IMR-90 (cell line): ENCODE measurements at regions not wholly inside any gene's neighbourhood (a gene's known extent, or its start where the extent isn't known, plus 50 kb on each side); places are given as distances from the start of the nearest gene placed in this dataset.

ENCODE experiments used
- ATAC-seq: fragments of 200-7000 bp; cut with Tn5 transposase; 2 replicates; pipeline ENCODE4 v1.9.1; 2020; ENCODE audit warnings: low read depth, mild to moderate bottlenecking, moderate library complexity
- BruUV-seq: library from RNA; stranded (reverse); fragments of 400-500 nt; replicated peaks from 2 replicates; lab custom pipeline; 2021; lab: Mats Ljungman, UMichigan
- CTCF ChIA-PET: fragments of 300-600 bp; formaldehyde crosslinking; extraction: SDS; loops from one replicate; lab custom pipeline; 2021; ENCODE audit warnings: antibody characterized with exemption; lab: Yijun Ruan, JAX
- POLR2A ChIA-PET: fragments of 300-600 bp; sonication (Branson Sonifier 250); formaldehyde crosslinking; loops from one replicate; lab custom pipeline; 2022; ENCODE audit warnings: antibody characterized with exemption; ENCODE audit not compliant: unreplicated experiment; lab: Charles Lee
- DNase-seq: peaks from one replicate; pipeline ENCODE4 v3.0.0; 2013
- H2AFZ ChIP-seq: replicated peaks from 2 replicates; pipeline ENCODE3; 2013; ENCODE audit warnings: low read length, mild to moderate bottlenecking; ENCODE audit not compliant: poor library complexity
- H2AK5ac ChIP-seq: 2 replicates; pipeline ENCODE4 v1.6.1; 2013; ENCODE audit warnings: low read depth, low read length, inconsistent platforms
- H2AK9ac ChIP-seq: replicated peaks from 2 replicates; pipeline ENCODE3; 2013; ENCODE audit warnings: mild to moderate bottlenecking, low read depth, low read length, moderate library complexity; ENCODE audit not compliant: poor library complexity
- H2BK120ac ChIP-seq: 2 replicates; pipeline ENCODE4 v1.6.1; 2013; ENCODE audit warnings: low read depth, low read length, inconsistent platforms
- H2BK15ac ChIP-seq: 3 replicates; pipeline ENCODE4 v1.6.1; 2013; ENCODE audit warnings: low read depth, low read length, inconsistent platforms
- H2BK20ac ChIP-seq: 2 replicates; pipeline ENCODE4 v1.6.1; 2013; ENCODE audit warnings: low read depth, mild to moderate bottlenecking, inconsistent platforms, low read length, moderate library complexity
- H2BK5ac ChIP-seq: 2 replicates; pipeline ENCODE4 v1.6.1; 2013; ENCODE audit warnings: mild to moderate bottlenecking, low read depth, low read length, inconsistent platforms; ENCODE audit not compliant: poor library complexity, severe bottlenecking
- H3K14ac ChIP-seq: replicated peaks from 2 replicates; pipeline ENCODE4 v1.6.1; 2013; ENCODE audit warnings: low read depth, low read length, inconsistent platforms
- H3K18ac ChIP-seq: 2 replicates; pipeline ENCODE4 v1.6.1; 2013; ENCODE audit warnings: low read depth, low read length, control low read depth
- H3K23ac ChIP-seq: 2 replicates; pipeline ENCODE4 v1.6.1; 2013; ENCODE audit warnings: low read depth, low read length, inconsistent platforms
- H3K27ac ChIP-seq: 2 replicates; pipeline ENCODE4 v1.5.1; 2013; ENCODE audit warnings: mild to moderate bottlenecking, control low read depth, low read length; ENCODE audit not compliant: insufficient read depth
- H3K27me3 ChIP-seq: 2 replicates; pipeline ENCODE4 v1.6.1; 2013; ENCODE audit warnings: low read length; ENCODE audit not compliant: control insufficient read depth, insufficient read depth
- H3K36me3 ChIP-seq: 2 replicates; pipeline ENCODE4 v1.6.1; 2013; ENCODE audit warnings: low read length, mixed read lengths; ENCODE audit not compliant: control insufficient read depth, insufficient read depth
- H3K4ac ChIP-seq: 2 replicates; pipeline ENCODE4 v1.6.1; 2013; ENCODE audit warnings: low read depth, low read length, inconsistent platforms
- H3K4me1 ChIP-seq: 2 replicates; pipeline ENCODE4 v1.6.1; 2013; ENCODE audit warnings: low read length, mixed read lengths; ENCODE audit not compliant: control insufficient read depth, insufficient read depth
- H3K4me2 ChIP-seq: 2 replicates; pipeline ENCODE4 v1.6.1; 2013; ENCODE audit warnings: low read depth, mild to moderate bottlenecking, control low read depth, low read length, moderate library complexity
- H3K4me3 ChIP-seq: 2 replicates; pipeline ENCODE4 v1.5.1; 2013; ENCODE audit warnings: low read depth, mild to moderate bottlenecking, control low read depth, low read length, moderate library complexity; ENCODE audit not compliant: insufficient read depth
- H3K56ac ChIP-seq: 2 replicates; pipeline ENCODE4 v1.6.1; 2013; ENCODE audit warnings: low read length, inconsistent platforms; ENCODE audit not compliant: insufficient read depth; ENCODE audit errors: extremely low read depth
- H3K79me1 ChIP-seq, 2 experiments: 2 replicates each; pipeline ENCODE4 v1.6.1; 2013; ENCODE audit warnings: low read length in 2 of 2, inconsistent platforms in 1 of 2, low read depth in 1 of 2
- H3K9ac ChIP-seq: 2 replicates; pipeline ENCODE4 v1.6.1; 2013; ENCODE audit warnings: low read depth, low read length, control low read depth
- H3K9me1 ChIP-seq: 2 replicates; pipeline ENCODE4 v1.6.1; 2013; ENCODE audit warnings: low read length, inconsistent platforms; ENCODE audit not compliant: insufficient read depth
- H3K9me3 ChIP-seq: 2 replicates; pipeline ENCODE4 v1.6.1; 2013; ENCODE audit warnings: low read length; ENCODE audit not compliant: control insufficient read depth, insufficient read depth
- H4K20me1 ChIP-seq: 2 replicates; pipeline ENCODE4 v1.6.1; 2013; ENCODE audit warnings: low read length, inconsistent platforms; ENCODE audit not compliant: insufficient read depth
- H4K5ac ChIP-seq: 2 replicates; pipeline ENCODE4 v1.6.1; 2013; ENCODE audit warnings: mild to moderate bottlenecking, low read depth, low read length, control low read depth
- H4K8ac ChIP-seq, 2 experiments: 2 replicates each; pipeline ENCODE4 v1.6.1; 2013; ENCODE audit warnings: low read depth in 2 of 2, low read length in 2 of 2, control low read depth in 1 of 2, inconsistent platforms in 1 of 2
- H4K91ac ChIP-seq: 2 replicates; pipeline ENCODE4 v1.6.1; 2013; ENCODE audit warnings: low read depth, low read length, inconsistent platforms; ENCODE audit not compliant: insufficient read depth
- BHLHE40 ChIP-seq: fragments of 150-350 bp; IDR thresholded peaks from 2 replicates; pipeline ENCODE4 v1.6.1; 2016; ENCODE audit warnings: mild to moderate bottlenecking, low read depth, low read length
- CEBPB ChIP-seq: IDR thresholded peaks from 2 replicates; pipeline ENCODE4 v1.6.1; 2012; ENCODE audit warnings: low read depth, low read length, improper control_type of control experiment
- CHD1 ChIP-seq: IDR thresholded peaks from 2 replicates; pipeline ENCODE4 v1.6.1; 2012; ENCODE audit warnings: low read depth, low read length, improper control_type of control experiment
- CTCF ChIP-seq: conservative IDR thresholded peaks from 2 replicates; pipeline ENCODE4 v1.5.1; 2012; ENCODE audit warnings: mild to moderate bottlenecking, low read depth, low read length, improper control_type of control experiment
- ELK1 ChIP-seq: fragments of 150-350 bp; IDR thresholded peaks from 2 replicates; pipeline ENCODE4 v1.6.1; 2016; ENCODE audit warnings: low read depth, mild to moderate bottlenecking, low read length, moderate library complexity, borderline replicate concordance
- FOS ChIP-seq: fragments of 150-350 bp; IDR thresholded peaks from 2 replicates; pipeline ENCODE4 v1.6.1; 2016; ENCODE audit warnings: low read depth, low read length
- MAFK ChIP-seq: IDR thresholded peaks from 2 replicates; pipeline ENCODE4 v1.6.1; 2012; ENCODE audit warnings: low read depth, low read length, improper control_type of control experiment
- MAZ ChIP-seq: IDR thresholded peaks from 2 replicates; pipeline ENCODE4 v1.6.1; 2012; ENCODE audit warnings: low read depth, mild to moderate bottlenecking, low read length, improper control_type of control experiment, moderate library complexity, borderline replicate concordance
- MXI1 ChIP-seq: IDR thresholded peaks from 2 replicates; pipeline ENCODE4 v1.6.1; 2012; ENCODE audit warnings: low read depth, mild to moderate bottlenecking, low read length, moderate library complexity, borderline replicate concordance
- NFE2L2 ChIP-seq: fragments of 150-350 bp; IDR thresholded peaks from 2 replicates; pipeline ENCODE4 v1.6.1; 2016; ENCODE audit warnings: low read depth, mild to moderate bottlenecking, low read length
- POLR2A ChIP-seq: IDR thresholded peaks from 2 replicates; pipeline ENCODE4 v1.6.1; 2012; ENCODE audit warnings: mild to moderate bottlenecking, low read depth, low read length
- RAD21 ChIP-seq: IDR thresholded peaks from 2 replicates; pipeline ENCODE4 v1.6.1; 2012; ENCODE audit warnings: low read length, improper control_type of control experiment
- RCOR1 ChIP-seq: IDR thresholded peaks from 2 replicates; pipeline ENCODE4 v1.6.1; 2012; ENCODE audit warnings: mild to moderate bottlenecking, low read length, improper control_type of control experiment; ENCODE audit not compliant: insufficient replicate concordance
- RFX5 ChIP-seq: IDR thresholded peaks from 2 replicates; pipeline ENCODE4 v1.8.0; 2012; ENCODE audit warnings: low read depth, mild to moderate bottlenecking, low read length, moderate library complexity
- SMC3 ChIP-seq: fragments of 150-350 bp; IDR thresholded peaks from 2 replicates; pipeline ENCODE4 v1.6.1; 2016; ENCODE audit warnings: low read depth, mild to moderate bottlenecking, antibody characterized with exemption, low read length, moderate library complexity
- WGBS, 2 experiments: methylation state at CpG; one replicate each; pipeline versions ENCODE4 v1.1.5 to v1.1.7; 2013; ENCODE audit warnings: missing lambda C conversion rate in 2 of 2; ENCODE audit not compliant: insufficient read length in 1 of 2; ENCODE audit errors: extremely low coverage in 2 of 2; 5-methylcytosine and 5-hydroxymethylcytosine counted together
- dilution Hi-C: fragments of 300-500 bp; cut with HindIII; formaldehyde crosslinking; loops from one replicate; pipeline ENCODE4 v1.14.3; 2018; ENCODE audit warnings: low sequenced_read_pairs; ENCODE audit not compliant: unreplicated experiment
- in situ Hi-C: fragments of 300-500 bp; cut with MboI; formaldehyde crosslinking; loops from 3 replicates; pipeline ENCODE4 v1.14.3; 2019; ENCODE audit warnings: low sequenced_read_pairs, inconsistent platforms, mixed read lengths
- intact Hi-C: fragments of 100-400 bp; cut with micrococcal nuclease; formaldehyde crosslinking; loops from 2 replicates; pipeline ENCODE4 v1.10.0; 2022
- TF ChIP-seq, protein P1 (sequence below): fragments of 150-350 bp; IDR thresholded peaks from 2 replicates; pipeline ENCODE4 v1.6.1; 2017; ENCODE audit warnings: mild to moderate bottlenecking, antibody characterized with exemption, low read length, low read depth

DNA sequence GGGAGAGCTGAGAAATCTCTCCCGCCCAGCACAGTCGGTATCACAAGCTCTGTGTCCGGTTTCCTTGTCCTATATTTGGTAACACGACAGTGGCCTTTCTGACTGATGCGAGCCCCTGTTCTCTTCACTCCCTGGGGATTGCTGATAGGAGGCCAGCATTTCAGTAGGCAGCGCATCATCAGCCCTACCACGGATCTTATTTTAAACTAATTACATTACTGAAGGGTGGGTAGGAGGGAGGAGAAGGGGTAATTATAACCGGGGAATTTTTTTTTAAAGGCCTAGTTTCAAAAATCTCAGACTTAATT, 125.6 kb upstream of the LGALSL start:
- in situ Hi-C loops, result loop anchor here (25.0 kb wide), 1 partner anchor 709 kb away; no protein-coding TSS in a partner anchor
- Histone ChIP-seq H2AK5ac (no peak overlapping the region), H2AK9ac (no peak overlapping the region), H4K5ac (no peak overlapping the region), H3K18ac (no peak overlapping the region), H3K27me3 (peaks cover 19% of the 10 kb centered on the region), H4K91ac (no peak overlapping the region), H3K4me1 (peaks cover 6% of the 10 kb centered on the region; the same call in 1 of the 2 replicates), H3K4me2 (no peak overlapping the region), H3K4ac (no peak overlapping the region), H2BK15ac (no peak overlapping the region), H3K36me3 (no peaks in the 10 kb centered on the region), H4K8ac (no peak overlapping the region), H2AFZ (no peak overlapping the region), H3K27ac (no peak overlapping the region), H2BK120ac (no peak overlapping the region), H4K20me1 (no peaks in the 10 kb centered on the region), H3K23ac (no peak overlapping the region), H3K56ac (no peak overlapping the region), H3K9ac (no peak overlapping the region), H3K9me3 (no peaks in the 10 kb centered on the region), H3K9me1 (no peaks in the 10 kb centered on the region; the same call in 1 of the 2 replicates), H3K4me3 (no peak overlapping the region), H3K79me1 (no peaks in the 10 kb centered on the region), H2BK5ac (no peak overlapping the region), H2BK20ac (no peak overlapping the region), H3K14ac (no peak overlapping the region)
- dilution Hi-C loops, result no loop called here
- no TSS peak for BruUV-seq
- POLR2A ChIA-PET, result no interaction called here
- DNase-seq (no peak), ATAC-seq (no peak)
- CTCF ChIA-PET, result interaction anchor here (1.4 to 1.7 kb wide), 2 partner anchors 159 to 279 kb away, joined by 6 to 11 read pairs; no protein-coding TSS in a partner anchor
- TF ChIP-seq, protein P1, sequence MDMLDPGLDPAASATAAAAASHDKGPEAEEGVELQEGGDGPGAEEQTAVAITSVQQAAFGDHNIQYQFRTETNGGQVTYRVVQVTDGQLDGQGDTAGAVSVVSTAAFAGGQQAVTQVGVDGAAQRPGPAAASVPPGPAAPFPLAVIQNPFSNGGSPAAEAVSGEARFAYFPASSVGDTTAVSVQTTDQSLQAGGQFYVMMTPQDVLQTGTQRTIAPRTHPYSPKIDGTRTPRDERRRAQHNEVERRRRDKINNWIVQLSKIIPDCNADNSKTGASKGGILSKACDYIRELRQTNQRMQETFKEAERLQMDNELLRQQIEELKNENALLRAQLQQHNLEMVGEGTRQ, result no peak
- TF ChIP-seq MAZ (no peak), BHLHE40 (no peak), RCOR1 (no peak), FOS (no peak), SMC3 (no peak), CTCF (no peak), NFE2L2 (no peak), CEBPB (no peak), RFX5 (no peak), MXI1 (no peak), RAD21 (no peak), ELK1 (no peak), POLR2A (no peak), MAFK (no peak), CHD1 (no peak)
- WGBS, 2 experiments, result no CpG with 5 or more reads among the region's 8 CpGs
- intact Hi-C loops, result no loop called here
